Caco-2 (cell line): ENCODE measurements at regions not wholly inside any gene's neighbourhood (a gene's known extent, or its start where the extent isn't known, plus 50 kb on each side); places are given as distances from the start of the nearest gene placed in this dataset.

Experiments used
- BruUV-seq: library from RNA; stranded (reverse); fragments of 400-500 nt; replicated peaks from 2 replicates; lab custom pipeline; 2021; lab: Mats Ljungman, UMichigan
- CTCF ChIA-PET: fragments of 300-600 bp; sonication (Branson Sonifier 250); formaldehyde crosslinking; loops from one replicate; lab custom pipeline; 2022; ENCODE audit warnings: antibody characterized with exemption; lab: Charles Lee
- POLR2A ChIA-PET: fragments of 300-600 bp; sonication (Branson Sonifier 250); formaldehyde crosslinking; loops from one replicate; lab custom pipeline; 2022; ENCODE audit warnings: antibody characterized with exemption; lab: Charles Lee
- DNase-seq, 2 experiments: peaks; one replicate each; pipeline versions ENCODE4 v3.0.0 to v3.0.0-alpha.2; 2020 to 2022
- H3K27me3 ChIP-seq: replicated peaks from 2 replicates; pipeline ENCODE4 v1.6.0; 2011; ENCODE audit warnings: low read length; ENCODE audit not compliant: control insufficient read depth, insufficient read depth
- H3K36me3 ChIP-seq: 2 replicates; pipeline ENCODE4 v1.5.1; 2011; ENCODE audit warnings: low read length; ENCODE audit not compliant: control insufficient read depth, insufficient read depth
- H3K4me1 ChIP-seq: fragments of 250-450 bp; sonication (Bioruptor Pico); 2 replicates; pipeline ENCODE4 v1.5.1; 2020; ENCODE audit warnings: mild to moderate bottlenecking
- H3K4me3 ChIP-seq: 2 replicates; pipeline ENCODE4 v1.5.1; 2011; ENCODE audit warnings: low read depth, mild to moderate bottlenecking, control low read depth, low read length
- H3K9me3 ChIP-seq: fragments of 250-450 bp; sonication (Bioruptor Pico); 2 replicates; pipeline ENCODE4 v1.5.1; 2020; ENCODE audit warnings: mild to moderate bottlenecking, moderate library complexity
- H3K27ac Mint-ChIP-seq: one replicate; pipeline ENCODE4 v1.8.0; 2022; ENCODE audit warnings: mixed read lengths; ENCODE audit not compliant: unreplicated experiment
- H3K27me3 Mint-ChIP-seq: one replicate; pipeline ENCODE4 v1.8.0; 2022; ENCODE audit warnings: mixed read lengths; ENCODE audit not compliant: insufficient read depth, unreplicated experiment
- H3K36me3 Mint-ChIP-seq: one replicate; pipeline ENCODE4 v1.8.0; 2022; ENCODE audit warnings: mild to moderate bottlenecking, mixed read lengths; ENCODE audit not compliant: insufficient read depth, unreplicated experiment
- H3K4me1 Mint-ChIP-seq: one replicate; pipeline ENCODE4 v1.8.0; 2022; ENCODE audit warnings: low read depth, mixed read lengths; ENCODE audit not compliant: unreplicated experiment
- H3K4me3 Mint-ChIP-seq: one replicate; pipeline ENCODE4 v1.8.0; 2022; ENCODE audit warnings: mild to moderate bottlenecking, moderate library complexity, mixed read lengths; ENCODE audit not compliant: unreplicated experiment
- H3K9me3 Mint-ChIP-seq: one replicate; pipeline ENCODE4 v1.8.0; 2022; ENCODE audit warnings: mixed read lengths; ENCODE audit not compliant: unreplicated experiment
- CTCF ChIP-seq, 2 experiments: fragments of 200-600 bp in 1 of 2; IDR thresholded peaks; 1 replicate in 1 of 2; 2 replicates in 1 of 2; pipeline versions ENCODE4 v1.5.1 to v1.8.0; 2011 to 2022; ENCODE audit warnings: antibody characterized with exemption in 1 of 2, control low read depth in 1 of 2, inconsistent platforms in 1 of 2, low read depth in 1 of 2, low read length in 1 of 2, mild to moderate bottlenecking in 1 of 2, moderate library complexity in 1 of 2; ENCODE audit not compliant: insufficient read depth in 1 of 2, severe bottlenecking in 1 of 2, unreplicated experiment in 1 of 2
- intact Hi-C: fragments of 100-400 bp; cut with micrococcal nuclease; formaldehyde crosslinking; loops from one replicate; pipeline ENCODE4 v1.10.0; 2022; ENCODE audit not compliant: unreplicated experiment

GRCh38 chr14:101506211-101506925 is 54.9 kb upstream of the DIO3 start:
- Mint-ChIP-seq H3K27ac (no peak overlapping the region), H3K36me3 (no peaks in the 10 kb centered on the region), H3K4me1 (no peaks in the 10 kb centered on the region), H3K4me3 (no peak overlapping the region), H3K9me3 (no peaks in the 10 kb centered on the region), H3K27me3 (no peaks in the 10 kb centered on the region)
- no peaks in the 10 kb centered on the region for H3K36me3 ChIP-seq
- CTCF ChIA-PET = no interaction called here
- no peaks in the 10 kb centered on the region for H3K27me3 ChIP-seq
- no TSS peak for BruUV-seq
- intact Hi-C loops = no loop called here
- no peaks in the 10 kb centered on the region for H3K9me3 ChIP-seq
- POLR2A ChIA-PET = no interaction called here
- H3K4me3 ChIP-seq = no peak overlapping the region
- TF ChIP-seq CTCF (IDR thresholded peaks at IDR 0.05; ENCODE audit: insufficient read depth in 1 of 2, low read depth in 1 of 2, low read length in 1 of 2, severe bottlenecking in 1 of 2, unreplicated experiment in 1 of 2) = no peak
- 0 out of 2 replicates have a peak, but pooled peaks cover 5% of the 10 kb centered on the region for H3K4me1 ChIP-seq
- DNase-seq = peak in 1 of 2 experiments; percentile 34

GRCh38 chr14:101506926-101507835 is 54.1 kb upstream of the DIO3 start:
- DNase-seq = peak in 1 of 2 experiments; percentile 14
- H3K27ac Mint-ChIP-seq = no peak overlapping the region
- Histone ChIP-seq H3K36me3 (no peaks in the 10 kb centered on the region), H3K27me3 (no peaks in the 10 kb centered on the region), H3K9me3 (no peaks in the 10 kb centered on the region), H3K4me1 (0 out of 2 replicates have a peak, but pooled peaks cover 5% of the 10 kb centered on the region), H3K4me3 (no peak overlapping the region)
- H3K9me3 Mint-ChIP-seq = no peaks in the 10 kb centered on the region
- intact Hi-C loops = no loop called here
- no peaks in the 10 kb centered on the region for H3K4me1 Mint-ChIP-seq
- TF ChIP-seq CTCF (IDR thresholded peaks at IDR 0.05; ENCODE audit: insufficient read depth in 1 of 2, low read depth in 1 of 2, low read length in 1 of 2, severe bottlenecking in 1 of 2, unreplicated experiment in 1 of 2) = no peak
- BruUV-seq = no TSS peak
- no peaks in the 10 kb centered on the region for H3K27me3 Mint-ChIP-seq
- no peak overlapping the region for H3K4me3 Mint-ChIP-seq
- ChIA-PET POLR2A (no interaction called here), CTCF (no interaction called here)
- H3K36me3 Mint-ChIP-seq = no peaks in the 10 kb centered on the region

GRCh38 chr14:101507836-101508150 is 53.5 kb upstream of the DIO3 start:
- no peaks in the 10 kb centered on the region for H3K9me3 Mint-ChIP-seq
- intact Hi-C loops = no loop called here
- H3K9me3 ChIP-seq = no peaks in the 10 kb centered on the region
- ChIA-PET CTCF (no interaction called here), POLR2A (no interaction called here)
- H3K27ac Mint-ChIP-seq = no peak overlapping the region
- no peak overlapping the region for H3K4me3 Mint-ChIP-seq
- no peaks in the 10 kb centered on the region for H3K27me3 ChIP-seq
- no peaks in the 10 kb centered on the region for H3K36me3 Mint-ChIP-seq
- DNase-seq = peak in 1 of 2 experiments; percentile 14
- BruUV-seq = no TSS peak
- H3K36me3 ChIP-seq = no peaks in the 10 kb centered on the region
- H3K4me1 Mint-ChIP-seq = no peaks in the 10 kb centered on the region
- H3K4me3 ChIP-seq = no peak overlapping the region
- TF ChIP-seq CTCF (IDR thresholded peaks at IDR 0.05; ENCODE audit: insufficient read depth in 1 of 2, low read depth in 1 of 2, low read length in 1 of 2, severe bottlenecking in 1 of 2, unreplicated experiment in 1 of 2) = no peak
- 0 out of 2 replicates have a peak, but pooled peaks cover 5% of the 10 kb centered on the region for H3K4me1 ChIP-seq
- H3K27me3 Mint-ChIP-seq = no peaks in the 10 kb centered on the region
